BLaER1 treated with 17β-estradiol and CSF1 and Interleukin-3, amounts not matched to agents 10 nM and 100 nM (cell line): ENCODE measurements at regions not wholly inside any gene's neighbourhood (a gene's known extent, or its start where the extent isn't known, plus 50 kb on each side); places are given as distances from the start of the nearest gene placed in this dataset.

Experiments used
- H3K27ac ChIP-seq, 11 experiments: shearing (Covaris generic); formaldehyde crosslinking; 2 replicates each; pipeline ENCODE4 v1.8.1; 2022
- H3K27me3 ChIP-seq, 11 experiments: shearing (Covaris generic); formaldehyde crosslinking; 2 replicates each; pipeline ENCODE4 v1.8.1; 2022
- H3K36me3 ChIP-seq, 11 experiments: shearing (Covaris generic); formaldehyde crosslinking; 2 replicates each; pipeline ENCODE4 v1.8.1; 2022
- H3K4me1 ChIP-seq, 10 experiments: shearing (Covaris generic); formaldehyde crosslinking; 2 replicates each; pipeline ENCODE4 v1.8.1; 2022
- H3K4me2 ChIP-seq, 11 experiments: shearing (Covaris generic); formaldehyde crosslinking; 2 replicates each; pipeline ENCODE4 v1.8.1; 2022
- H3K4me3 ChIP-seq, 10 experiments: shearing (Covaris generic); formaldehyde crosslinking; 2 replicates each; pipeline ENCODE4 v1.8.1; 2022
- H3K9ac ChIP-seq, 11 experiments: shearing (Covaris generic); formaldehyde crosslinking; 2 replicates each; pipeline ENCODE4 v1.8.1; 2022
- H3K9me3 ChIP-seq, 11 experiments: shearing (Covaris generic); formaldehyde crosslinking; replicated peaks in 1 of 11; 2 replicates each; pipeline ENCODE4 v1.8.1; 2022
- H4K20me1 ChIP-seq, 11 experiments: shearing (Covaris generic); formaldehyde crosslinking; 2 replicates each; pipeline ENCODE4 v1.8.1; 2022
- Cebpa-rat ChIP-seq, 11 experiments: shearing (Covaris generic); IDR thresholded peaks; 2 replicates each; pipeline ENCODE4 v1.8.1; 2022

DNA sequence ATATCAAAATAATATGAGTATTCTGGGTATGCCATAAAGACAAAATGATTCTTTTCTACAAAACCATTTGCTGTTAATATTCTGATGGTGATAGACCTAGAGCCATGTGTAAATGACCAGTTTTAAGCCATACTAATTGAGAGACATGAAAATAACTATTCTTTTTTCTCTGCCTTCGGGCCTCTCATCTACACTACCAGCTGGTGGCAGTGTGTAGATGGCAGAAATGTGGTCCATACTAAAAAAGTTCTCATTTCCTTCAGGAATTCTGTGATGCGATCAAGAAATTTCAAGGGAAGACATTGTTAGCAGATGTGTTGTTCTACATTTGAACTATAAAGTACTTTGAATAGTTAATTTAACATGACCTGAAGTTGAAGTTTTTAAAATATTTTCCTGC is 485.2 kb downstream of the TRIB2 start:
- TF ChIP-seq Cebpa-rat (IDR thresholded peaks at IDR 0.05), result no peak

DNA sequence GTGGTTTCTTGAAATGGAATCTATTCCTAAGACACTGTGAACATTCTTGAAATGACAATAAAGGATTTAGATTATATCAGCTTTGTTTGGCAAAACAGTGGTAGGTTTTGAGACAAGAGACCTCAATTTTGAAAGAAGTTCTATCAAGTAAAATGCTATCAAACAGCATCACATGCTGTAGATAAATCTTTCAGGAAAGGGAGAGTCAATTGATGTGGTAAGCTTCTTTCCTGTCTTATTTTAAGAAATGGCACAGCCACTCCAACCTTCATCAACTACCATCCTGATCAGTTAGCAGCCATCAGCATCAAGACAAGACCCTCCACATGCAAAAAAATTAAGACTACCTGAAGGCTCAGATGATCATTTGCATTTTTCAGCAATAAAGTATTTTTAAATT is 495.4 kb downstream of the TRIB2 start:
- Histone ChIP-seq H3K9me3 (peaks cover 12 to 29% (median 21%) of the 10 kb centered on the region in 11 experiments), H3K4me2 (peak overlapping the region in 5 of 11 experiments; percentile 17 to 43 (median 24); a peak in 7 of 22 replicates), H3K36me3 (0 out of 22 replicates have a peak, but pooled peaks cover 0 to 6% (median 0%) of the 10 kb centered on the region in 11 experiments), H3K27ac (no peak overlapping the region), H3K27me3 (no peaks in the 10 kb centered on the region), H4K20me1 (no peaks in the 10 kb centered on the region), H3K4me1 (peaks cover 0 to 10% (median 6%) of the 10 kb centered on the region in 10 experiments; a peak in 8 of 20 replicates), H3K9ac (no peak overlapping the region), H3K4me3 (no peak overlapping the region)
- no peak for TF ChIP-seq Cebpa-rat (IDR thresholded peaks at IDR 0.05)

More for the DNA sequence above, 485.2 kb downstream of the TRIB2 start:
- no peaks in the 10 kb centered on the region for H3K27me3 ChIP-seq
- no peaks in the 10 kb centered on the region for H3K36me3 ChIP-seq
- no peak overlapping the region for H3K27ac ChIP-seq
- no peaks in the 10 kb centered on the region for H4K20me1 ChIP-seq
- H3K9ac ChIP-seq, result no peak overlapping the region
- H3K4me1 ChIP-seq, result peaks cover 0 to 16% (median 0%) of the 10 kb centered on the region in 10 experiments; a peak in 3 of 20 replicates
- H3K9me3 ChIP-seq, result peaks cover 2 to 14% (median 12%) of the 10 kb centered on the region in 11 experiments; a peak in 18 of 22 replicates
- H3K4me3 ChIP-seq, result no peak overlapping the region
- H3K4me2 ChIP-seq, result no peak overlapping the region

DNA sequence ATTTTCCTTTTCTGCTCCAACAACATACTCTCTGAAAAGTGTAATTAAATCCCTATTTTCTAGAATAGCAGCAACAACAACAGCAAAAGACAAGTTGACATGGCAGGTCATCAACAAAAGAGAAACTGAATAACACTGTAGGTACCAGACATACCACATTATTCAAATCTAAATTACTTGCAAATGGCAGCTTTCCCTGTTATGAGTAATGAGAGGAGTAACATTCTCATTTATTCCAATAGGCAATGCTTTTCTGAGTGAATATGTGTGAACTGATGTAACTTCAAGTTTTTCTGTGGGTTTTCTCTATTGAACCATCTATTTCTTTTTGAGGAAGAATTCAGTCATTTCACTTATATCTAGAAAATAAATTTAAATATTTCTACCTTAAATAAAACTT is 501.5 kb downstream of the TRIB2 start:
- Histone ChIP-seq H3K27me3 (no peaks in the 10 kb centered on the region), H3K9me3 (peaks cover 10 to 20% (median 15%) of the 10 kb centered on the region in 11 experiments), H3K36me3 (0 out of 22 replicates have a peak, but pooled peaks cover 0 to 6% (median 0%) of the 10 kb centered on the region in 11 experiments), H3K4me2 (no peak overlapping the region), H3K27ac (no peak overlapping the region), H3K4me3 (no peak overlapping the region), H3K9ac (no peak overlapping the region), H4K20me1 (no peaks in the 10 kb centered on the region), H3K4me1 (no peaks in the 10 kb centered on the region)
- TF ChIP-seq Cebpa-rat (IDR thresholded peaks at IDR 0.05), result no peak

DNA sequence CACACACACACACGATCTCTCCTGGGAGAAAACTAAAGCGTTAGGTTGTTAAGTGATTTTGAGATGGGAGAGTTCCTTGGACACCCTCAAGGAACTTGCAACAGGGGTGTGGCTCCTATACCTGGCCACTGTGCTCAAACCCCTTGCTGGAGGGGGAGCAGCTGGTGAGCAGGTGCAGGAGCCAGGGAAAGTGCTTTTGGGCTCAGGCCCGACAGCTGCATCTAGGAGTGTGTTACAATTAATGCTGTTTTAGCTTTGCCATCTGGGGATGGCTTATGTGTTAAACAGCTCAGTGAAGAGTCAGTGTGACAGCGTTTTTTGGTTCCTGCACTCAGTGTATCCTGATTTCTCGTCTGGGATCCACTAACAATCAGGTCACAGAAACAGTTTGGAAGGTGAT is 510.8 kb downstream of the TRIB2 start:
- TF ChIP-seq Cebpa-rat (IDR thresholded peaks at IDR 0.05), result no peak

DNA sequence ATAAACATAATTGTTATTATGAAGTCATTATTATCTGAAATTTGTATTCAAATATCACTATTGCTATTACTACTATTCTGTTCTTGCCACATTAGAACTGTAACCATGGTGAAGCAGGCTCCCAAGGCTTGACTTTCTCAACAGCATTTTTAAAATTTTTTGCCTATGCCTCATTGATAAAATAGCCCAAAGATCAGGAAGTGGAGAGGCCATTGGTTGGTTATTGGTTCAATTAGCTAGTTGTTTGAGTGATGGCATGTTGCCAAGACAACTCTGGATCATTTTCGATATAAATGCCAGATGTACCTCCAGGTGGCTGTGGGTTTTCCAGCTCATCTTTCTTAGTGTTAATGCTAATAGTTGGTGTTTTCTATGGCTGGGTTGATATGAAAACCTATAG is 513.5 kb downstream of the TRIB2 start:
- Histone ChIP-seq H3K4me3 (no peak overlapping the region), H3K9me3 (no peaks in the 10 kb centered on the region), H3K9ac (no peak overlapping the region), H3K4me1 (no peaks in the 10 kb centered on the region), H3K27me3 (no peaks in the 10 kb centered on the region), H3K27ac (no peak overlapping the region), H3K4me2 (no peak overlapping the region), H3K36me3 (no peaks in the 10 kb centered on the region), H4K20me1 (no peaks in the 10 kb centered on the region)
- no peak for TF ChIP-seq Cebpa-rat (IDR thresholded peaks at IDR 0.05)

More for the DNA sequence above, 510.8 kb downstream of the TRIB2 start:
- no peak overlapping the region for H3K4me2 ChIP-seq
- H3K27me3 ChIP-seq, result no peaks in the 10 kb centered on the region
- no peaks in the 10 kb centered on the region for H3K4me1 ChIP-seq
- H3K9ac ChIP-seq, result no peak overlapping the region
- H3K9me3 ChIP-seq, result no peaks in the 10 kb centered on the region
- H3K36me3 ChIP-seq, result no peaks in the 10 kb centered on the region
- H4K20me1 ChIP-seq, result no peaks in the 10 kb centered on the region
- no peak overlapping the region for H3K27ac ChIP-seq
- no peak overlapping the region for H3K4me3 ChIP-seq

DNA sequence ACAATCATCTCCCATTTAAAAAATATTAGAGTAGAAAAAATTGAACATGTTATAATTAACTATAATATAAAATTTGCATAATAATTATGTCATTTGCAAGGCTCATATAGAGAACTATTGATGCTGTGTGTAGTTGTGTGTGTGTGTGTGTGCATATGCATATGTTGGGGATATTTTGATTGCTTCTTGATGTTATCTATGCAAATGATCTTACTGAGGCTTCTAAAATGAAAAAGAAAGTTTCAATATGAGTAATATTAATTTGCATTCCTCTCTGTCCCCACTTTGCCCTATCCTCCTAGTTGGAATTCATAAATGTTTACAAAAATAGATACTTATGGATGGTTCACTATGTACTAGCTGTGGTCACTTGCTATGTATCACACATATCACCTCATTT is 523.3 kb downstream of the TRIB2 start:
- no peak overlapping the region for H3K4me3 ChIP-seq
- H3K36me3 ChIP-seq, result no peaks in the 10 kb centered on the region
- no peak overlapping the region for H3K9ac ChIP-seq
- H3K4me1 ChIP-seq, result no peaks in the 10 kb centered on the region
- H3K4me2 ChIP-seq, result no peak overlapping the region
- H3K9me3 ChIP-seq, result no peaks in the 10 kb centered on the region
- no peak for TF ChIP-seq Cebpa-rat (IDR thresholded peaks at IDR 0.05)
- no peaks in the 10 kb centered on the region for H3K27me3 ChIP-seq
- H4K20me1 ChIP-seq, result no peaks in the 10 kb centered on the region
- H3K27ac ChIP-seq, result no peak overlapping the region

DNA sequence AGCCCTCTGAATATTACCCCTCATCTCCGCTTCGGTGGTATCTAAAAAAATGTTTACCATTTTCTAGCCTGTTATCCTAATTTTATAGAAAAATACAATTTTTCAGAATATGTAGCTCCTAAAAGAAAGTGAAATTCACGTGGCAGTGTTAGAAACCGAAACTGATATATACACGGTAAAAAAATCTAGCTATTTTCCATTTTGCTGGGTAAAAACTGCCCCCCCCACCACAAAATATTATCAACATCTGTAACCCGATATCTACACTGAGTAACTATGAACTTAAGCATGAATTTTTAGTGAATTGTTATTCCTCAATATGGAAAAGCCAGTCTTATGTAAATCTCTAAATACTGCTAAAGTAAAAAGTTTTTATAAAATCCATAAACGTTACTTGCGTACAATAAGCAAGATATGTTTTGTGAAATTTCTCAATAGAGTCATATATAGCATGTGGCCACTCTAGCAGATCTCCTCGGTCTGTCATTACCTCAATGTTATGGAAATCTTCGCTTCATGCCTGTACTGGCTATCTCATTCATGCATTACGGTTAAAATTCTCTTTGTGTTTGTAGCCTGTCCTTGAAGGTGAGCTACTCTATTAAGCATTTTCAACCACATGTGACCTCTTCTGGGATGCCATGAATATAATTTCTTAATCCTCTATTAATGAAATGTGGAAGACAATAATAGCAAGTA is 524.2 kb downstream of the TRIB2 start:
- no peaks in the 10 kb centered on the region for H3K36me3 ChIP-seq
- H3K4me3 ChIP-seq, result no peak overlapping the region
- H3K27me3 ChIP-seq, result no peaks in the 10 kb centered on the region
- no peak overlapping the region for H3K9ac ChIP-seq
- no peak overlapping the region for H3K27ac ChIP-seq
- TF ChIP-seq Cebpa-rat (IDR thresholded peaks at IDR 0.05), result no peak
- no peaks in the 10 kb centered on the region for H4K20me1 ChIP-seq
- no peaks in the 10 kb centered on the region for H3K4me1 ChIP-seq
- no peaks in the 10 kb centered on the region for H3K9me3 ChIP-seq
- H3K4me2 ChIP-seq, result no peak overlapping the region

DNA sequence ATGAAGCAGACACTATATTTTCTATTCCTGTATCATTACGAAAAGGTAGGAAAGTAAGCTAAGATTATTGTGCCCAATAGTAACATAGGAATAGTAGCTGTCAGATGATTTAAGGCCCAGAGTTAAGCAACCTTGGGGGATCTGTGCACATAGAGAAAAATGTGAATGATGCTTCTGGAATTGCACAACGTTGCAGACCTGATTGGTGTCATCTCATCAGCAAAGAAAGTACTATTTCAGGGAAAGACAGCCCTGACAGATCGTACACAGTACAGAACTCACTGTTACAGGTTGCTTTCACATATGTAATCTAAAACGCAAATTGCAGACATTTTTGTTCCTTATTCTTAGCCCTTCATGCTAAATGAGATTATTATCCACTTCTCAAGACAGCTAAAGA is 535.9 kb downstream of the TRIB2 start:
- Histone ChIP-seq H3K27ac (no peak overlapping the region), H3K36me3 (no peaks in the 10 kb centered on the region), H3K9ac (no peak overlapping the region), H3K27me3 (no peaks in the 10 kb centered on the region), H3K4me1 (no peaks in the 10 kb centered on the region), H3K4me2 (no peak overlapping the region), H3K9me3 (no peaks in the 10 kb centered on the region), H3K4me3 (no peak overlapping the region), H4K20me1 (no peaks in the 10 kb centered on the region)
- TF ChIP-seq Cebpa-rat (IDR thresholded peaks at IDR 0.05), result no peak

DNA sequence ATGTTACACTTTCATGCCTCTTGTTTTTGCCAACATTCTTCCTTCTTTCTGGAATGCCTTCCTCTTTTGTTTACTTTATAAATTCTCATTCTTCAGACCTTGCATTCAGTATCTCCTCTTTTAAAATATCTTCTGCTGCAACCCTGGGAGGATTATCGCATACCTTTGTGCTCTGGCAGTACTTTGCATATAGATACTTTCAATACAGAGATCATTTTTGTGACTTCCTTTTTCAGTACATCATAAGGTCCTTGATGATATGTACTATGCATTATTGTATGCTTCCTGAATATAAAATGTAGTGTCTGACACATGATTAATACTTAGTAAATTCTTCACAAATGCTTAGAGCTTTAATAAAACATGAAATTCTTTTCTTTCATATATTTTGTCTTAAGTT is 538.7 kb downstream of the TRIB2 start:
- Histone ChIP-seq H3K27me3 (no peaks in the 10 kb centered on the region), H3K9ac (no peak overlapping the region), H3K27ac (no peak overlapping the region), H3K9me3 (no peaks in the 10 kb centered on the region), H3K4me3 (no peak overlapping the region), H4K20me1 (no peaks in the 10 kb centered on the region), H3K36me3 (no peaks in the 10 kb centered on the region), H3K4me1 (no peaks in the 10 kb centered on the region), H3K4me2 (peak overlapping the region in 1 of 11 experiments; percentile 30; a peak in 1 of 22 replicates)
- no peak for TF ChIP-seq Cebpa-rat (IDR thresholded peaks at IDR 0.05)

DNA sequence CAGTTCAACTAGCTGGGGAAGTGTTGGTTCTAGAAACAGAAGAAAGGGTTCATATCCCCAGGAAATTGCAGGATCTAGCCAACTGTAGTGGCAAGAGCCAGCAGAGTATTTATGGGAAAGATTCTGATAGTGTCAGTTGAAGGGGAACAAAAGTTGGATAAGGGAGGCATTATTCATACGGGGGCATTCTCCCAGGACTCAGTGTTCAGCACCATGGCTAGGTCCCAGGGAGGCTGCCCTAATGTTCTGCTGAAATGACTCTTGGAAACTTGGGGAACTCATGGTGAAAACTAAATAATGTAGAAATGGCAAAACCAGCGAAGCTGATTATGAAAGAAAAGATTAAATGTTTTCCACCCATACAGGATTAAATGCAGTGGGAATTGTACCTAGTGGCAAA is 543.7 kb downstream of the TRIB2 start:
- peaks cover 0 to 8% (median 4%) of the 10 kb centered on the region in 11 experiments; a peak in 7 of 22 replicates for H3K9me3 ChIP-seq
- no peak overlapping the region for H3K27ac ChIP-seq
- no peaks in the 10 kb centered on the region for H3K27me3 ChIP-seq
- H3K9ac ChIP-seq, result no peak overlapping the region
- H4K20me1 ChIP-seq, result 0 out of 22 replicates have a peak, but pooled peaks cover 0 to 4% (median 0%) of the 10 kb centered on the region in 11 experiments
- no peaks in the 10 kb centered on the region for H3K36me3 ChIP-seq
- H3K4me2 ChIP-seq, result no peak overlapping the region
- no peak overlapping the region for H3K4me3 ChIP-seq
- no peak for TF ChIP-seq Cebpa-rat (IDR thresholded peaks at IDR 0.05)
- no peaks in the 10 kb centered on the region for H3K4me1 ChIP-seq
